Kidney glomerular epithelial cell (primary cell): ENCODE measurements at regions not wholly inside any gene's neighbourhood (a gene's known extent, or its start where the extent isn't known, plus 50 kb on each side); places are given as distances from the start of the nearest gene placed in this dataset.
"Not testable (repeated sequence)": the region's sequence is repeated elsewhere in the genome, so short reads cannot be mapped to it uniquely, and the experiment has no call there.

Experiments used
- DNase-seq: peaks from one replicate; lab custom pipeline; 2025; lab: John Stamatoyannopoulos, UW

GRCh38 chr6:86731631-86732030 lies 205.7 kb upstream of the HTR1E start:
- DNase-seq = not testable (repeated sequence)

- not testable (repeated sequence) for DNase-seq
Observed at GRCh38 chr6:86730772-86731171, 206.6 kb upstream of the HTR1E start.

GRCh38 chr6:86730216-86730615 lies 207.1 kb upstream of the HTR1E start:
- no peak for DNase-seq

GRCh38 chr6:86728976-86729375 lies 208.4 kb upstream of the HTR1E start:
- no peak for DNase-seq

GRCh38 chr6:86724695-86725094 lies 212.6 kb upstream of the HTR1E start:
- no peak for DNase-seq

GRCh38 chr6:86723729-86724128 lies 213.6 kb upstream of the HTR1E start:
- DNase-seq = peak; percentile 54

- no peak for DNase-seq
Observed at GRCh38 chr6:86723151-86723550, 214.2 kb upstream of the HTR1E start.

- no peak for DNase-seq
Observed at GRCh38 chr6:86722131-86722530, 215.2 kb upstream of the HTR1E start.

GRCh38 chr6:86715676-86716075 lies 221.7 kb upstream of the HTR1E start:
- DNase-seq = peak; percentile 17

- DNase-seq = no peak
Observed at GRCh38 chr6:86712039-86712438, 225.3 kb upstream of the HTR1E start.

GRCh38 chr6:86707545-86708120 lies 229.7 kb upstream of the HTR1E start:
- DNase-seq = no peak

- DNase-seq = no peak
Observed at GRCh38 chr6:86706449-86706848, 230.9 kb upstream of the HTR1E start.

GRCh38 chr6:86701228-86701627 lies 236.1 kb upstream of the HTR1E start:
- not testable (repeated sequence) for DNase-seq

GRCh38 chr6:86686496-86686895 lies 250.8 kb upstream of the HTR1E start:
- no peak for DNase-seq

- no peak for DNase-seq
Observed at GRCh38 chr6:86685230-86685797, 252.0 kb upstream of the HTR1E start.

GRCh38 chr6:86683132-86683908 lies 254.0 kb upstream of the HTR1E start:
- DNase-seq = no peak

- DNase-seq = no peak
Observed at GRCh38 chr6:86682297-86682696, 255.0 kb upstream of the HTR1E start.

- DNase-seq = not testable (repeated sequence)
Observed at GRCh38 chr6:86681140-86681539, 256.2 kb upstream of the HTR1E start.

- not testable (repeated sequence) for DNase-seq
Observed at GRCh38 chr6:86672125-86672524, 265.2 kb upstream of the HTR1E start.

- DNase-seq = no peak
Observed at GRCh38 chr6:86657192-86657591, 280.1 kb upstream of the HTR1E start.

- DNase-seq = no peak
Observed at GRCh38 chr6:86629123-86629522, 308.2 kb upstream of the HTR1E start.

GRCh38 chr6:86619428-86619827 lies 317.9 kb upstream of the HTR1E start:
- no peak for DNase-seq

- DNase-seq = no peak
Observed at GRCh38 chr6:86615299-86615698, 322.0 kb upstream of the HTR1E start.
